SK-N-SH (cell line): ENCODE measurements at regions not wholly inside any gene's neighbourhood (a gene's known extent, or its start where the extent isn't known, plus 50 kb on each side); places are given as distances from the start of the nearest gene placed in this dataset.

Experiments
- CTCF ChIA-PET: fragments of 300-600, 350-600 bp; formaldehyde crosslinking; extraction: SDS; loops from one replicate; lab custom pipeline; 2021; lab: Yijun Ruan, JAX
- POLR2A ChIA-PET: fragments of 350-600 bp; sonication (Branson Sonifier 250); formaldehyde crosslinking; extraction: SDS; loops from one replicate; lab custom pipeline; 2020; ENCODE audit warnings: antibody characterized with exemption, inconsistent platforms; lab: Yijun Ruan, JAX
- DNase-seq: peaks from one replicate; pipeline ENCODE4 v3.0.0; 2012
- H2AFZ ChIP-seq: fragments of 200-600 bp; sonication (generic); 2 replicates; pipeline ENCODE4 v1.8.1; 2016; ENCODE audit warnings: antibody characterized with exemption, mild to moderate bottlenecking, low read depth
- H3F3A ChIP-seq: fragments of 200-600 bp; sonication (generic); replicated peaks from 2 replicates; pipeline ENCODE3; 2016; ENCODE audit warnings: antibody characterized with exemption, mild to moderate bottlenecking; ENCODE audit not compliant: insufficient read depth
- H3K27ac ChIP-seq, 2 experiments: fragments of 200-500 bp in 1 of 2; fragments of 200-600 bp in 1 of 2; sonication (Bioruptor generic) in 1 of 2; sonication (generic), shearing (Covaris generic) in 1 of 2; 2 replicates each; pipeline versions ENCODE4 v1.5.1 to v1.6.1; 2014 to 2016; ENCODE audit warnings: low read depth in 2 of 2, inconsistent platforms in 1 of 2, low read length in 1 of 2, mild to moderate bottlenecking in 1 of 2, mixed read lengths in 1 of 2
- H3K27me3 ChIP-seq: fragments of 200-600 bp; sonication (generic), shearing (Covaris generic); 2 replicates; pipeline ENCODE4 v1.6.1; 2016; ENCODE audit warnings: mixed run types; ENCODE audit not compliant: insufficient read depth
- H3K36me3 ChIP-seq, 2 experiments: fragments of 200-500 bp in 1 of 2; fragments of 200-600 bp in 1 of 2; sonication (Bioruptor generic) in 1 of 2; sonication (generic) in 1 of 2; replicated peaks in 1 of 2; 2 replicates each; pipeline versions ENCODE3 to v1.5.1; 2014 to 2016; ENCODE audit warnings: low read length in 1 of 2, mild to moderate bottlenecking in 1 of 2; ENCODE audit not compliant: insufficient read depth in 2 of 2, control insufficient read depth in 1 of 2
- H3K4me1 ChIP-seq, 2 experiments: fragments of 200-500 bp in 1 of 2; fragments of 200-600 bp in 1 of 2; sonication (Bioruptor generic) in 1 of 2; sonication (generic), shearing (Covaris generic) in 1 of 2; 2 replicates each; pipeline versions ENCODE4 v1.5.1 to v1.6.1; 2014 to 2016; ENCODE audit warnings: low read depth in 1 of 2, low read length in 1 of 2, mixed run types in 1 of 2; ENCODE audit not compliant: insufficient read depth in 2 of 2, control insufficient read depth in 1 of 2
- H3K4me2 ChIP-seq: fragments of 200-600 bp; sonication (generic), shearing (Covaris generic); 2 replicates; pipeline ENCODE4 v1.6.1; 2017; ENCODE audit warnings: mixed run types
- H3K4me3 ChIP-seq, 2 experiments: fragments of 200-500 bp in 1 of 2; fragments of 200-600 bp in 1 of 2; sonication (Bioruptor generic) in 1 of 2; sonication (generic), shearing (Covaris generic) in 1 of 2; 2 replicates each; pipeline versions ENCODE4 v1.5.1 to v1.8.1; 2014 to 2016; ENCODE audit warnings: low read depth in 2 of 2, inconsistent platforms in 1 of 2, low read length in 1 of 2, mild to moderate bottlenecking in 1 of 2, mixed read lengths in 1 of 2, moderate library complexity in 1 of 2
- H3K79me2 ChIP-seq: fragments of 200-600 bp; sonication (generic); 2 replicates; pipeline ENCODE4 v1.8.1; 2017; ENCODE audit warnings: mild to moderate bottlenecking; ENCODE audit not compliant: insufficient read depth
- H3K9ac ChIP-seq: fragments of 200-600 bp; sonication (generic); 2 replicates; pipeline ENCODE4 v1.6.1; 2017; ENCODE audit warnings: mixed run types
- H3K9me2 ChIP-seq: fragments of 200-600 bp; sonication (generic); 2 replicates; pipeline ENCODE4 v1.6.1; 2017; ENCODE audit warnings: mixed run types
- H3K9me3 ChIP-seq: fragments of 200-600 bp; sonication (generic); 2 replicates; pipeline ENCODE4 v1.6.1; 2017; ENCODE audit warnings: mixed run types, mild to moderate bottlenecking, moderate library complexity
- H4K20me1 ChIP-seq: fragments of 200-600 bp; sonication (generic); 2 replicates; pipeline ENCODE4 v1.6.1; 2017; ENCODE audit warnings: mild to moderate bottlenecking, mixed run types; ENCODE audit not compliant: insufficient read depth
- FOSL2 ChIP-seq: IDR thresholded peaks from 2 replicates; pipeline ENCODE4 v1.4.0; 2012; ENCODE audit warnings: low read depth, mild to moderate bottlenecking, moderate library complexity, borderline replicate concordance
- MXI1 ChIP-seq: IDR thresholded peaks from 2 replicates; pipeline ENCODE4 v1.6.1; 2012; ENCODE audit warnings: mild to moderate bottlenecking, low read depth, low read length, improper control_type of control experiment
- NFIC ChIP-seq: IDR thresholded peaks from 2 replicates; pipeline ENCODE4 v1.4.0; 2012; ENCODE audit warnings: borderline replicate concordance
- TCF12 ChIP-seq: IDR thresholded peaks from 2 replicates; pipeline ENCODE4 v1.4.0; 2012
- TEAD4 ChIP-seq: IDR thresholded peaks from 2 replicates; pipeline ENCODE4 v1.4.0; 2012; ENCODE audit warnings: mild to moderate bottlenecking, borderline replicate concordance; ENCODE audit not compliant: insufficient read depth
- WGBS: methylation state at CpG from one replicate; pipeline ENCODE4 v1.1.6; 2017; ENCODE audit warnings: low lambda C conversion rate; 5-methylcytosine and 5-hydroxymethylcytosine counted together
- TF ChIP-seq, protein P1 (sequence below): IDR thresholded peaks from 2 replicates; pipeline ENCODE4 v1.4.0; 2012; ENCODE audit warnings: low read depth, borderline replicate concordance
- TF ChIP-seq, protein P2 (sequence below): fragments of 200-600 bp; sonication (generic); IDR thresholded peaks from 2 replicates; pipeline ENCODE4 v1.6.1; 2017; ENCODE audit warnings: antibody characterized with exemption, mild to moderate bottlenecking, moderate library complexity
- TF ChIP-seq, protein P3 (sequence below): IDR thresholded peaks from 2 replicates; pipeline ENCODE4 v1.6.1; 2012; ENCODE audit warnings: mild to moderate bottlenecking, low read depth, low read length, moderate library complexity
- TF ChIP-seq, protein P4 (sequence below): IDR thresholded peaks from 2 replicates; pipeline ENCODE4 v1.4.0; 2012; ENCODE audit warnings: low read depth, borderline replicate concordance
- TF ChIP-seq, protein P5 (sequence below): IDR thresholded peaks from 2 replicates; pipeline ENCODE4; 2012
- TF ChIP-seq, protein P6 (sequence below): fragments of 150-350 bp; IDR thresholded peaks from 2 replicates; pipeline ENCODE4 v1.6.1; 2016; ENCODE audit warnings: mild to moderate bottlenecking, low read depth, low read length

DNA sequence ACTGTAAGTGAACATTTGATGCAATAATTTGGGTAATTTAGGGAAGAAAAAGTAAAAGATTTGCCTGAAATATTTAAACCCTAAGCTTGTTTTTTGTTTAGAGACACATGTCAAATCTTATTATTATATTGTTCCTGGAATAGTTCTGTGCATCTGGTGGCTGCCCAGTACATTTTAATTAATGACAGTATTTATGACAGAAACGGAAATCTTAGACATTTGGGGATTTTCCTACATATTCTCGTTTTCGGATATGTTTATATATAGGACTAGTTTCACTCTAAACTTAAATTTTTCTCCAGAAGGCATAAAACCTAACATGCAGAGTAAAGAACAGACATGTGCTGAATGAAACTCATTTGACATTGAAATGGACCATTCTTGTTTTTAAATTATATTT, 125.6 kb upstream of the PAQR3 start (continued):
- TF ChIP-seq, protein P1, sequence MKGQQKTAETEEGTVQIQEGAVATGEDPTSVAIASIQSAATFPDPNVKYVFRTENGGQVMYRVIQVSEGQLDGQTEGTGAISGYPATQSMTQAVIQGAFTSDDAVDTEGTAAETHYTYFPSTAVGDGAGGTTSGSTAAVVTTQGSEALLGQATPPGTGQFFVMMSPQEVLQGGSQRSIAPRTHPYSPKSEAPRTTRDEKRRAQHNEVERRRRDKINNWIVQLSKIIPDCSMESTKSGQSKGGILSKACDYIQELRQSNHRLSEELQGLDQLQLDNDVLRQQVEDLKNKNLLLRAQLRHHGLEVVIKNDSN, result no peak
- TF ChIP-seq FOSL2 (no peak), TCF12 (no peak), TEAD4 (no peak)
- TF ChIP-seq, protein P2, sequence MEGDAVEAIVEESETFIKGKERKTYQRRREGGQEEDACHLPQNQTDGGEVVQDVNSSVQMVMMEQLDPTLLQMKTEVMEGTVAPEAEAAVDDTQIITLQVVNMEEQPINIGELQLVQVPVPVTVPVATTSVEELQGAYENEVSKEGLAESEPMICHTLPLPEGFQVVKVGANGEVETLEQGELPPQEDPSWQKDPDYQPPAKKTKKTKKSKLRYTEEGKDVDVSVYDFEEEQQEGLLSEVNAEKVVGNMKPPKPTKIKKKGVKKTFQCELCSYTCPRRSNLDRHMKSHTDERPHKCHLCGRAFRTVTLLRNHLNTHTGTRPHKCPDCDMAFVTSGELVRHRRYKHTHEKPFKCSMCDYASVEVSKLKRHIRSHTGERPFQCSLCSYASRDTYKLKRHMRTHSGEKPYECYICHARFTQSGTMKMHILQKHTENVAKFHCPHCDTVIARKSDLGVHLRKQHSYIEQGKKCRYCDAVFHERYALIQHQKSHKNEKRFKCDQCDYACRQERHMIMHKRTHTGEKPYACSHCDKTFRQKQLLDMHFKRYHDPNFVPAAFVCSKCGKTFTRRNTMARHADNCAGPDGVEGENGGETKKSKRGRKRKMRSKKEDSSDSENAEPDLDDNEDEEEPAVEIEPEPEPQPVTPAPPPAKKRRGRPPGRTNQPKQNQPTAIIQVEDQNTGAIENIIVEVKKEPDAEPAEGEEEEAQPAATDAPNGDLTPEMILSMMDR, result no peak
- TF ChIP-seq, protein P3, sequence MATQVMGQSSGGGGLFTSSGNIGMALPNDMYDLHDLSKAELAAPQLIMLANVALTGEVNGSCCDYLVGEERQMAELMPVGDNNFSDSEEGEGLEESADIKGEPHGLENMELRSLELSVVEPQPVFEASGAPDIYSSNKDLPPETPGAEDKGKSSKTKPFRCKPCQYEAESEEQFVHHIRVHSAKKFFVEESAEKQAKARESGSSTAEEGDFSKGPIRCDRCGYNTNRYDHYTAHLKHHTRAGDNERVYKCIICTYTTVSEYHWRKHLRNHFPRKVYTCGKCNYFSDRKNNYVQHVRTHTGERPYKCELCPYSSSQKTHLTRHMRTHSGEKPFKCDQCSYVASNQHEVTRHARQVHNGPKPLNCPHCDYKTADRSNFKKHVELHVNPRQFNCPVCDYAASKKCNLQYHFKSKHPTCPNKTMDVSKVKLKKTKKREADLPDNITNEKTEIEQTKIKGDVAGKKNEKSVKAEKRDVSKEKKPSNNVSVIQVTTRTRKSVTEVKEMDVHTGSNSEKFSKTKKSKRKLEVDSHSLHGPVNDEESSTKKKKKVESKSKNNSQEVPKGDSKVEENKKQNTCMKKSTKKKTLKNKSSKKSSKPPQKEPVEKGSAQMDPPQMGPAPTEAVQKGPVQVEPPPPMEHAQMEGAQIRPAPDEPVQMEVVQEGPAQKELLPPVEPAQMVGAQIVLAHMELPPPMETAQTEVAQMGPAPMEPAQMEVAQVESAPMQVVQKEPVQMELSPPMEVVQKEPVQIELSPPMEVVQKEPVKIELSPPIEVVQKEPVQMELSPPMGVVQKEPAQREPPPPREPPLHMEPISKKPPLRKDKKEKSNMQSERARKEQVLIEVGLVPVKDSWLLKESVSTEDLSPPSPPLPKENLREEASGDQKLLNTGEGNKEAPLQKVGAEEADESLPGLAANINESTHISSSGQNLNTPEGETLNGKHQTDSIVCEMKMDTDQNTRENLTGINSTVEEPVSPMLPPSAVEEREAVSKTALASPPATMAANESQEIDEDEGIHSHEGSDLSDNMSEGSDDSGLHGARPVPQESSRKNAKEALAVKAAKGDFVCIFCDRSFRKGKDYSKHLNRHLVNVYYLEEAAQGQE, result no peak
- TF ChIP-seq, protein P4, sequence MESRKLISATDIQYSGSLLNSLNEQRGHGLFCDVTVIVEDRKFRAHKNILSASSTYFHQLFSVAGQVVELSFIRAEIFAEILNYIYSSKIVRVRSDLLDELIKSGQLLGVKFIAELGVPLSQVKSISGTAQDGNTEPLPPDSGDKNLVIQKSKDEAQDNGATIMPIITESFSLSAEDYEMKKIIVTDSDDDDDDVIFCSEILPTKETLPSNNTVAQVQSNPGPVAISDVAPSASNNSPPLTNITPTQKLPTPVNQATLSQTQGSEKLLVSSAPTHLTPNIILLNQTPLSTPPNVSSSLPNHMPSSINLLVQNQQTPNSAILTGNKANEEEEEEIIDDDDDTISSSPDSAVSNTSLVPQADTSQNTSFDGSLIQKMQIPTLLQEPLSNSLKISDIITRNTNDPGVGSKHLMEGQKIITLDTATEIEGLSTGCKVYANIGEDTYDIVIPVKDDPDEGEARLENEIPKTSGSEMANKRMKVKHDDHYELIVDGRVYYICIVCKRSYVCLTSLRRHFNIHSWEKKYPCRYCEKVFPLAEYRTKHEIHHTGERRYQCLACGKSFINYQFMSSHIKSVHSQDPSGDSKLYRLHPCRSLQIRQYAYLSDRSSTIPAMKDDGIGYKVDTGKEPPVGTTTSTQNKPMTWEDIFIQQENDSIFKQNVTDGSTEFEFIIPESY, result no peak

DNA sequence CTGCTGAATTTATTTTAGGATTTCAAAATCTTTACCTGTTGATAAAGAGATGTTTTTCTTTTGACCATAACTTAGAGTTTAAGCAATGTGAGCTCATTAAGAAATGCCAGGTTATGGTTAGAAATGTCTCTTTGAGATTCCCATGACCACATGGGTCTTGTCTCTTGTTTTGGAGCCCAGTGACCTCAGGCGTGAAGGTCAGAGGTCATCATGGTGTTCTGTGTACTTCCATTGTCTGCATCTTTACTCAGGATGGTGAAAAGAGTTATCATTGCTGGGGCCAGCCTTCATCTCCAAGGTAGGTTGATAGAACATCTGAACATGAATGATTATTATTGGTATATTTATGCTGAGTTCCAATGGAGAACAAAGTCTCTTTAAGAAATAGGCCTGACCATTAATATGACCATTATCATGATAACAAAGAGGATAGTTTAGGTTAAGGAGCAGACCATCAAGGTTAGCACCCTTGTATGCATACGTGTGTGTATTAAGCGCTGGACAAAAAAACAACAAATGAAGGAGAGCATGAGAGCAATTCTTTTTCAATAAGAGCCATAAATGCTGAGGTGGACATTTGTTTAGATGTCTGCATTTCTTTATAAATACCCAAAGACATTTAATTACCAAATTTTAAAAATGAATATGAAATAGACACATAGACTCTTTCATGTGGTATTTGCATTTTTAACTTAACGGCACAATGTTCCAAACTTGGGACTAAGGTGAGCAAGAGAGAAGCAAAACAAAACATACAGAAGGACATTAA, 120.6 kb upstream of the PAQR3 start:
- Histone ChIP-seq H3K4me3 (no peak overlapping the region), H3K27me3 (no peaks in the 10 kb centered on the region), H3K9me3 (no peaks in the 10 kb centered on the region), H3K9ac (no peak overlapping the region), H3K79me2 (no peaks in the 10 kb centered on the region), H3K36me3 (no peaks in the 10 kb centered on the region), H2AFZ (no peak overlapping the region), H3F3A (no peaks in the 10 kb centered on the region), H3K27ac (no peak overlapping the region), H3K4me1 (peaks cover 0 to 3% of the 10 kb centered on the region in 2 experiments; a peak in 2 of 4 replicates), H4K20me1 (no peaks in the 10 kb centered on the region), H3K4me2 (no peak overlapping the region), H3K9me2 (no peaks in the 10 kb centered on the region)
- CTCF ChIA-PET, result interaction anchor here (0.8 kb wide), 1 partner anchor 14 kb away, joined by 3 read pairs; no protein-coding TSS in a partner anchor
- POLR2A ChIA-PET, result no interaction called here
- no peak for DNase-seq
- TF ChIP-seq NFIC (no peak), MXI1 (no peak)
- TF ChIP-seq, protein P5, sequence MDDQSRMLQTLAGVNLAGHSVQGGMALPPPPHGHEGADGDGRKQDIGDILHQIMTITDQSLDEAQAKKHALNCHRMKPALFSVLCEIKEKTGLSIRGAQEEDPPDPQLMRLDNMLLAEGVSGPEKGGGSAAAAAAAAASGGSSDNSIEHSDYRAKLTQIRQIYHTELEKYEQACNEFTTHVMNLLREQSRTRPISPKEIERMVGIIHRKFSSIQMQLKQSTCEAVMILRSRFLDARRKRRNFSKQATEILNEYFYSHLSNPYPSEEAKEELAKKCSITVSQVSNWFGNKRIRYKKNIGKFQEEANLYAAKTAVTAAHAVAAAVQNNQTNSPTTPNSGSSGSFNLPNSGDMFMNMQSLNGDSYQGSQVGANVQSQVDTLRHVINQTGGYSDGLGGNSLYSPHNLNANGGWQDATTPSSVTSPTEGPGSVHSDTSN, result no peak
- TF ChIP-seq, protein P6, sequence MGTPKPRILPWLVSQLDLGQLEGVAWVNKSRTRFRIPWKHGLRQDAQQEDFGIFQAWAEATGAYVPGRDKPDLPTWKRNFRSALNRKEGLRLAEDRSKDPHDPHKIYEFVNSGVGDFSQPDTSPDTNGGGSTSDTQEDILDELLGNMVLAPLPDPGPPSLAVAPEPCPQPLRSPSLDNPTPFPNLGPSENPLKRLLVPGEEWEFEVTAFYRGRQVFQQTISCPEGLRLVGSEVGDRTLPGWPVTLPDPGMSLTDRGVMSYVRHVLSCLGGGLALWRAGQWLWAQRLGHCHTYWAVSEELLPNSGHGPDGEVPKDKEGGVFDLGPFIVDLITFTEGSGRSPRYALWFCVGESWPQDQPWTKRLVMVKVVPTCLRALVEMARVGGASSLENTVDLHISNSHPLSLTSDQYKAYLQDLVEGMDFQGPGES, result no peak
- WGBS, result 67% methylated on average over 4 of the region's 4 CpGs
